Erythroblast (primary cell): ENCODE measurements at regions not wholly inside any gene's neighbourhood (a gene's known extent, or its start where the extent isn't known, plus 50 kb on each side); places are given as distances from the start of the nearest gene placed in this dataset.
"Not testable (repeated sequence)": the region's sequence is repeated elsewhere in the genome, so short reads cannot be mapped to it uniquely, and the experiment has no call there.

ENCODE experiments used
- DNase-seq, 2 experiments: peaks; one replicate each; lab custom pipeline; 2025; lab: John Stamatoyannopoulos, UW
- GATA1 ChIP-seq: IDR thresholded peaks from 2 replicates; pipeline ENCODE4 v1.6.1; 2011; ENCODE audit warnings: low read depth, mild to moderate bottlenecking, control low read depth, low read length, moderate library complexity
- POLR2A ChIP-seq: IDR thresholded peaks from 2 replicates; pipeline ENCODE4 v1.6.1; 2011; ENCODE audit warnings: mild to moderate bottlenecking, low read length

DNA sequence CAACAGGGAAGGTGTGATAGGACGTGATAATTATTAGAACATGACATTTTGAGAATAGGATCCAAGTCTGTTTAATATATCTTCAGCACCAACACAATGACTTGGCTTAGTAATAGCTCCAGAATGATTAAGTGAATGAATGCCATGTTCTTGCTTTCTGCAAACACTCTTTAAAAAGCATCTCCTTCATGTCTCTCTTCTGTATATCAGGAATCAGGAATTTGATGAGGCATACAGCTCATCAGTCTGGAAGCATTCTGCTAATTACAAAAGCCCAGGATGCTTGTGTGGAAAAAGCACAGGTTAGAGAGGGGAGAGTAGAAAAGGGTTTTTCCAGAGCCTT lies 113.0 kb upstream of the ZNF648 start:
- no peak for TF ChIP-seq POLR2A
- no peak for DNase-seq

DNA sequence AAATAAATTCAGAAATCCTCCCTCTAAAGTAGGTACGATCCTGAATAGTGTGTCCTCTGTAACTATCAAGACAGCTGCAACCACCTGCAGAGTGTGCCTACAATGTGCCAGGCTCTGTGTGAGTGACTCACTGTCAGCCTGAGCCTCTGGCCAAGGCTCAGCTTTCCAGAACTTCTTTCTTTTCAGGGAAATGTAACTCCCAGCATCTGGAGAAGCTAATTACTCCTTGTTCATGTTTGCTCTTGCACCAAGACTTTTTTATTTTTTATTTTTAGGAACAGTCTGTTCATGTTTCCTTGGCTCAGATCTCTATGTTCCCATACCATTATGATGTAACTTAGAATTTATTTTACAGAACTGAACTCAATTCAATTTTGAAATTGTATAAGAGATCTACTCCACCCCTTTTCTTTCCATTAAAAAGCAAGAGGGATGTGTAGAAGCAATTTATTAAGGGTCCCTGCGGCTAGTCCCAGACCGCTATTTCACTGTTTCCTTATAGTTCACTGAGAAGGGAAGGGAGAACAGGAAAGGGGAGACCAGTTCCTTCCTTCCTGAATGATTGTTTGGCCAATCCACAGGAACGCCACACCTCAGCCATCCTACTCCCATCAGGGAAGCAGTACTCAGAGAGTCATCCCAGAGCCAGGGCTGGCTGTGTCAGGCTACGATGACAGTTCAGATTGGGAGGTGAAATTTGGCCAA lies 112.4 kb upstream of the ZNF648 start:
- DNase-seq = no peak
- TF ChIP-seq GATA1 (no peak), POLR2A (no peak)

- DNase-seq = no peak
- TF ChIP-seq GATA1 (no peak), POLR2A (no peak)
Observed at GRCh38 chr1:182172699-182173098, 111.2 kb upstream of the ZNF648 start.

- DNase-seq = no peak
- TF ChIP-seq GATA1 (no peak), POLR2A (no peak)
Observed at GRCh38 chr1:182170891-182171461, 109.5 kb upstream of the ZNF648 start.

- TF ChIP-seq POLR2A (no peak), GATA1 (no peak)
- no peak for DNase-seq
Observed at GRCh38 chr1:182169203-182169602, 107.7 kb upstream of the ZNF648 start.

DNA sequence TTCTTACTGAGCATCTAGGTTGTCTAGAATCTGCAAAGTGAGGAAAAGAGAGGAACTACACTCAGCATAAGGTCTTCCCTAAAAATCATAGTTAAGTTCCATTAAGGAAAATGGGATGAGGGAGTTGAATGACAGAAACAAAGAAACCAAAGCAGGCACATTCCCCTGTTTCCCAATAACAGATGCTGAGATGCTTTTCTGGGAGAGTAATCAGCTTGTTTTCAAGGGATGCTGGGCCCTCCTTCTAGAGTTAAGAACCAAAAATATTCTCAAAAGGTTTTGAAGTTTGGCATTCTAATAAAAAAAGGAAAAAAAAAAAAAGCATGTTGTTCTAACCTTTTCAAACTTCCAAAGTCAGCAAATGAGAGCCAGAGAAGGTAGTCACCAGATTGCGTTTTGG lies 105.2 kb upstream of the ZNF648 start:
- DNase-seq = no peak
- no peak for TF ChIP-seq GATA1
- no peak for TF ChIP-seq POLR2A

GRCh38 chr1:182166321-182166720 lies 104.8 kb upstream of the ZNF648 start:
- no peak for DNase-seq
- TF ChIP-seq POLR2A (no peak), GATA1 (no peak)

DNA sequence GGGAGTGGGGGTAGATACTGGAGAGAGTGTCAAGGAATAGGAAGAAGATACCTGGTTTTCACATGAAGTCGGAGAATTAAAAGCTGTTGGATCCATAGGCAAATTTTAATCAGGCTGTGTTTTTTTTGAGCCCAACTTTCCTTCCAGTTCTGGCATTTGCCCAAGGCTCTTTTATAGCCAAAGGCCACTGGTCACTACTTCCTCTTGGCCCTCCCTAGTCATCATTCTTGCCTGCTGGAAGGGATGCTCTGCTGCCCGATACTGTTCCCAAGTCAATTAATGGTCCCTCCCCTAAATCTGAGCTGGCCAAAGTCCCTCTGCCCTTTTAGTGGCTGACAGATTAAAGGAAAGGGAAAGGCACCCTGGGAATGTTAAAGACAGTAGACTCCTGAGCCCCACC lies 102.8 kb upstream of the ZNF648 start:
- TF ChIP-seq POLR2A = no peak
- no peak for TF ChIP-seq GATA1
- DNase-seq = no peak

- no peak for TF ChIP-seq POLR2A
- no peak for TF ChIP-seq GATA1
- no peak for DNase-seq
Observed at GRCh38 chr1:182163821-182164223, 102.3 kb upstream of the ZNF648 start.

DNA sequence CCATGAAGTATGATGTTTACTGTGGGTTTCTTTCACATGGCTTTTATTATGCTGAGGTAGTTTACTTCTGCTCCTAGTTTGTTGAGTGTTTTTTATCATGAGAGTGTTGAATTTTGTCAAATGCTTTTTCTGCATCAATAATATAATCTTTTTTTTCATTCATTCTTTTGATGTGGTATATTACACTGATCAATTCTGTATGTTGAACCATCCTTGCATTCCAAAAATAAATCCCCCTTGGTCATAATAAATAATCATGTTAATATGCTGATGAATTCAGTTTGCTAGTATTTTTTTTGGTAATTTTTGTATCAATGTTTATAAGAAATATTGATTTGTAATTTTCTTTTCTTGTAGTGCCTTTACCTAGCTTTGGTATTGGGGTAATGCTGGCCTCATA lies 97.9 kb upstream of the ZNF648 start:
- no peak for TF ChIP-seq POLR2A
- TF ChIP-seq GATA1 = no peak
- DNase-seq = peak in 1 of 2 experiments; percentile 3

DNA sequence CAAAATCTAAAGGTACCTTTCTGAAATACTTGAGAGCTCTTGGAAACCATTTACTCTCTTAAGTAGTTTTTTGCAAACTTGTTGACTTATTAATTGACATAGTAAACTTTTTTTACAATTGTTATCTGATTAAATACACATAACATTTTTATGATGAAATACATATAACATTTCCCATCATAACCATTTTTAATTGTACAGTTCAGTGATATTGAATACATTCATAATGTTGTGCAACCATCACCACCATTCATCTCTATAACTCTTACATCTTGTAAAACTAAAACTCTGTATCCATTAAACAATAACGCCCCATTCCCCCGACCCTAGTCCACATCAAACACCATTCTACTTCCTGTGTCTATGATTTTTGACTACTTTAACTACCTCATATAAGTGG lies 95.7 kb upstream of the ZNF648 start:
- TF ChIP-seq POLR2A (no peak), GATA1 (no peak)
- no peak for DNase-seq

- not testable (repeated sequence) for DNase-seq
Observed at GRCh38 chr1:182154425-182154824, 92.9 kb upstream of the ZNF648 start.

DNA sequence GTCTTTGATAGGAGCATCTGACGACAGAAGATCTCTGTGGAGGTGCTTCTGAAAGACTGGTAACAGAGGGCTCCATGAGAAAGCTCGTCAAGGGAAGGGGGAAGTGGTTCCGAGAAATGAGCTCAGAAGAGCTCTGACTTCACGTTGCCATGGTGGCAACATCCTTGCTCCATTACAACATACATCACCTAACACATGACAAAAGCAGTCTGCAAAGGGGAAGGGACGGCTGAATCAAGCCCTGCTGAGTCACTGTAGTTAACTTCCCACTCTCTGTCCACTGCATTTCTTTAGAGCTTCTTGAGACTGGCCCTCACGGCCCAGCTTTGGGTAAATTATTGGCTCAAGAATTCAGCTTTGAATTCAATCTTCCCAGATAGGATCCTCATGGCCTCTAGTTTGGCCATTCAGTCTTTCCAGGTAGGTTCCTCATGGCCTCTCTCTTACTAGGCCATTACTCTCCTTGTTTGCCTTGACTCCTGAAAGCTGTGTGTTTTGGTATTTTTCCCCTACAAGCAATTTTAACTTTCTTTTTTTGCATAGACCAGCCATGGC lies 88.0 kb upstream of the ZNF648 start:
- TF ChIP-seq GATA1 = no peak
- TF ChIP-seq POLR2A = no peak
- peak; percentile 59 to 68 for DNase-seq

- no peak for DNase-seq
Observed at GRCh38 chr1:182147951-182148350, 86.4 kb upstream of the ZNF648 start.

More at GRCh38 chr1:182147951-182148350, 86.4 kb upstream of the ZNF648 start:
- no peak for TF ChIP-seq GATA1
- no peak for TF ChIP-seq POLR2A
